HG03280 (cell line): ENCODE measurements at regions not wholly inside any gene's neighbourhood (a gene's known extent, or its start where the extent isn't known, plus 50 kb on each side); places are given as distances from the start of the nearest gene placed in this dataset.
"Not testable (repeated sequence)": the region's sequence is repeated elsewhere in the genome, so short reads cannot be mapped to it uniquely, and the experiment has no call there.

Source experiments
- ATAC-seq: cut with Tn5 transposase; IDR thresholded peaks from one replicate; pipeline ENCODE4 v1.9.1; 2021; ENCODE audit warnings: mild to moderate bottlenecking, moderate library complexity; ENCODE audit not compliant: unreplicated experiment

DNA sequence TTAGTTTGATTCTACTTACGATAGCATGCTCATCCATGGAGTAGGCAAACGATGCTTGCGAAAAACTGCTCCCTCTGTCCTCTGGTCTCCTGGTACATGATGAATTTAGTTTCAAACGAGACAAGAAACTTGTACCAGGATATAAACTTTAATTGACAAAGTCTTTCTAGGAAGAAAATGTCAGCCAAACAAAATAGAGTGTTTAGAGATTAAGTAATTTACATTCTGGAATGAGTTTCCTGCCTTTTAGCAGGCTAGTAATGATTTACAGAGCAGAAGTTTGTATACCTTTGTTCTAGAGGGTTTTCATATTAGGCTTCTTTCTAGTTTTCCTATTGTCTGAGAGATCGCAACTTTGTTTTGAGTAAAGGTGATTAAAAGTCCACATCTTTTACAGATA lies 206.9 kb downstream of the RPL10L start:
- ATAC-seq = no peak

GRCh38 chr14:46433381-46433780 lies 218.2 kb downstream of the RPL10L start:
- ATAC-seq = no peak

- ATAC-seq = no peak
Observed at GRCh38 chr14:46432516-46432915, 219.1 kb downstream of the RPL10L start.

- no peak for ATAC-seq
Observed at GRCh38 chr14:46417066-46417465, 234.5 kb downstream of the RPL10L start.

- no peak for ATAC-seq
Observed at GRCh38 chr14:46404865-46405811, 246.4 kb downstream of the RPL10L start.

DNA sequence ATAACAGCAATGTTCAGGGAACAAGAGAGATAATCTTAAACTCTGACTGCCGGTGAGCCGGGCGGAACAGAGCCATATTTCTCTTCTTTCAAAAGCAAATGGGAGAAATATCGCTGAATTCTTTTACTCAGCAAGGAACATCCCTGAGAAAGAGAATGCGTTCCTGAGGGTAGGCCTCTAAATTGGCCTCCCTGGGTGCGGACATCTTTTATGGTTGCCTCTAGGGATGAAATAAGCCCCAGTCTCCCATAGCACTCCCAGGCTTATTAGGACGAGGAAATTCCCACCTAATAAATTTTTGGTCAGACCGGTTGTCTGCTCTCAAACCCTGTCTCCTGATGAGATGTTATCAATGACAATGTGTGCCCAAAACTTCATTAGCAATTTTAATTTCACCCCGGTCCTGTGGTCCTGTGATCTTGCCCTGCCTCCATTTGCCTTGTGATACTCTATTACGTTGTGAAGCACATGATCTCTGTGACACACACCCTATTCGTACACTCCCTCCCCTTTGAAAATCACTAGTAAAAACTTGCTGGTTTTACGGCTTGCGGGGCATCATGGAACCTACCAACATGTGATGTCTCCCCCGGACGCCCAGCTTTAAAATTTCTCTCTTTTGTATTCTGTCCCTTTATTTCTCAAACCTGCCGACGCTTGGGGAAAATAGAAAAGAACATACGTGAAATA lies 249.4 kb downstream of the RPL10L start:
- ATAC-seq = not testable (repeated sequence)

- ATAC-seq = no peak
Observed at GRCh38 chr14:46401066-46401465, 250.5 kb downstream of the RPL10L start.

DNA sequence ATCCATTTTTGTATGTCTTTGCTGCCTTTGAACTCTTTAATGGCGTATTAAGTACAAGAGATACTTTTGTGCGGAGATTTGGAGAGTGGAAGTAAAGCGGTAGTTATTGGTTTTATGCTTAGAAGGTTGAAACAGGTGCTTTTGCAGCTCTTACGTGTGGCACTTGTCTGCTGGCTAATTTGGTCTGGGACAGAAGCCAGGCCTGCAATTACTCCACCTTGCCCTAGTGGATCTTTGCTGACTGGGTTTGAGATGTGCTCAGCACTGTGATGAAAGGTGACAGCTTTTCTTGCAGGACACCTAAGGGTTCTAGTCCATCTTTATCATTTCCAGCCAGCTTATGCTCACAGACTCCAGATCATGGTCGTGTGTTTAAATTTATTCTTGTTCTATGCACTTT lies 252.5 kb downstream of the RPL10L start:
- no peak for ATAC-seq

DNA sequence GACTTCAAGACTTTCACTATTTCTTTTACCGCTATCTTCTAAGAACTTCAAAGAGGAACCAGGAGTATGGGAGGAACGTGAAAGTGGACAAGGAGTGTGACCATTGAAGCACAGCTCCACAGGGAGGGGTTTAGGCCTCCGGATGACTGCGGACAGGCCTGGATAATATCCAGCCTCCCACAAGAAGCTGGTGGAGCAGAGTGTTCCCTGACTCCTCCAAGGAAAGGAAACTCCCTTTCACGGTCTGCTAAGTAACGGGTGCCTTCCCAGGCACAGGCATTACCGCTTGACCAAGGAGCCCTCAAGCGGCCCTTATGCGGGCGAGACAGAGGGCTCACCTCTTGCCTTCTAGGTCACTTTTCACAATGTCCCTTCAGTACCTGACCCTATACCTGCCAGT lies 267.0 kb downstream of the RPL10L start:
- ATAC-seq = no peak

- no peak for ATAC-seq
Observed at GRCh38 chr14:46381674-46382073, 269.9 kb downstream of the RPL10L start.

DNA sequence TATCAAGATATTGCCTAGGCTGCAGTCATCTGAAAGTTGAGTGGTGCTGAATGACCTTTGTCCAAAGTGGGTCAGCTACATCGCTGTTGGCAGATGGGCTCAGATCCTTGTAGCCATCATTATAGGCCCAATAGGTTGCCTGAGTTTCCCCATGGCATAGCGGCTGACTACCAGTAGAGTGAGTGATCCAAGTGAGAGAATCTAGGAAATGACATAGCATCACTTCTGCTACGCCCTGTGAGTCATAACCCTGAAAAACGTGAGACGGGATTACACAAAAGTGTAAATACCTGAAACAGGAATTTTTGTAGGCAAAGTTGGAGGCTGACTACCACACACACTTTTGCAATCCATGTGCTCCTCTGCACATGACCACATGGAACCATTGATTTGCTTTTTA lies 273.3 kb downstream of the RPL10L start:
- no peak for ATAC-seq

GRCh38 chr14:46377305-46377704 lies 274.3 kb downstream of the RPL10L start:
- no peak for ATAC-seq

GRCh38 chr14:46369391-46369790 lies 282.2 kb downstream of the RPL10L start:
- ATAC-seq = no peak

DNA sequence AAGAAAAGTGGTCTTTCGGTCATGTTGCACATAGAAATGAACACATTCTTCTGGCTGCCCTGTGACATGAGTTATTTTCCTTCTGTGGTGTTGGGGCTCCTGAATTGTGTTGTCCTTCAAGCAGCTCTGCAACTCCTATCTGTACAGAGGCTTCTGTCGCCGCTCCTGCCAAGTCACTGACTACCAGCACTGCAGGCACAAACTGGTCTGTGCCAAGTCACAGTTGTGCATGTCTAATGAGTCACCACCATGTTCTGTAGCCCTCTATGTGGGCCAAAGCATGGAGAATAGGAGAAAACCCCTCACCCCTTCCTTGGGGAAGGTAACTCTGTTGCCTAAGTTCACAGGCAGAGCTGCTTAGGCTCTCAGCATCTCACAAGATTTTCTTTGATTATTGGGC lies 283.3 kb downstream of the RPL10L start:
- ATAC-seq = no peak

- ATAC-seq = no peak
Observed at GRCh38 chr14:46352844-46353243, 298.7 kb downstream of the RPL10L start.

GRCh38 chr14:46344327-46344937 lies 307.1 kb downstream of the RPL10L start:
- ATAC-seq = peak; percentile 74

DNA sequence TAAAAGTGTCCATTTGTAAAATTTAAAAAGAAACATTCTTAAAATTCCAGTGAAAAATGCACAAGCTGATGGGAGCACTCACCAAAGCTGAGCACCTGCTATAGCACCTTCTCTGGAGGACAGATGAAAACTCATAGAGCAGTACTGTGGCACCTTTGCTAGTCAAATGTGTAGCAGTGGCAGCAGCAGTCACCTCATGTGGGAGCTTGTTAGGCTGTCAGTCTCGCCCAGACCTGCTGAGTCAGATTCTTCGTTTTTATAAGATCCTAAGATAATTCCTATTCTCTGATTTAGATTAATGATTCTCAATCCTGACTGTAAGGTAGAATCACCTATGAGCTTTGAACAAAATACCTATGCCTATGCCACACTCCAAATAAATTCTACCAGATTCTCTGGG lies 325.8 kb downstream of the RPL10L start:
- ATAC-seq = no peak

GRCh38 chr14:46325157-46325556 lies 326.4 kb downstream of the RPL10L start:
- ATAC-seq = no peak

GRCh38 chr14:46323404-46323762 lies 328.2 kb downstream of the RPL10L start:
- ATAC-seq = no peak

DNA sequence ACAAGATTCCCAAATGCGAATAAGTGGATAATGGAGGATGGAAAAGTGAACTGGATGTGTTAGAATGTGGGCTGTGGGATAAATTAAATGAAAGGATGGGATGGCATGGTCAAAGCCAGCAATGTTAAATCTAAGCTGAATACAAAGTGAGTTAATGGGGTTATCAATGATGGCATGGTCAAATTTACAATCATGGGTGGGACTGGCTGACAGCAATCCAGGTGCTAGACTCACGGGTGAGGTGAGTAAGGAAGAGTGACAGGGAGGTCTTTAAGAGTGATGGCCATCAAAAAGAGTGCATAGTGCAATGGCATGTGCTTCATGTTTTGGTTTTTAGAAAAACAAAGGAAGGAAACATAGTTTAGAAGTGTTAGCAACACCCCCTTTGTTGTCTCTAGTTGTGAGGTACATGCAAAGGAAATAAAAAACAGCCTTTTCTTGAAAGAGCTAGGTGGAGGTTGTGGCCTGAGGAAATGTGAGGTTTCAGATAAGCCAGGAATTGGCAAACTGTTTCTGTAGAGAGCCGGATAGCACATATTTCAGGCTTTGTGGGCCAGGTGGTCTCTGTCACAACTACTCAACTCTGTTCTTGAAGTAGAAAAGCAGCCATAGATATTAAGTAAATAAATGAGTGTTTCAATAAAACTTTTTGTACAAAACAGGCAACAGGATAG lies 328.7 kb downstream of the RPL10L start:
- no peak for ATAC-seq

DNA sequence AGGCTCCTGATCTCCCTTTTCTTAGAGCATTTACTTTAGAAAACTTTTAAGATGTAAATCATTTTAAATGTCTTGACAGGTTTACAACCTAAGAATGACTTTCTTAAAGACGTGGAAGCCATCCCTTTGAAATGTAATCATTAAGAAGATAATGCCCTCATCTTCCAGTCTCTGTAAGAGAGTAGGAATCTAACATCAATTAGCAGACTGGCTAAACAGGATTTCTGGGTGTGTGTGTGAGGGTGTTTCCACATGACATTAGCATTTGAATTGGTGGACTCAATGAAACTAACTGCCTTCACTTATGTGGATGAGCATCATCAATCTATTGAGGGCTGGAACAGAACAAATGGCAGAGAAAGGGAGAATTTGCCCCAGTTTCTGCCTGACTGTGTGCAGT lies 329.5 kb downstream of the RPL10L start:
- no peak for ATAC-seq
